Natural killer cell (primary cell): ENCODE measurements at regions not wholly inside any gene's neighbourhood (a gene's known extent, or its start where the extent isn't known, plus 50 kb on each side); places are given as distances from the start of the nearest gene placed in this dataset.

Experiments
- ATAC-seq, 3 donors: fragments of 150-1000 bp in 2 of 3; fragments of 200-7000 bp in 1 of 3; cut with Tn5 transposase; 1 replicate in 1 of 3; 2 replicates in 2 of 3; pipeline ENCODE4 v1.10.0; 2021; ENCODE audit warnings: mild to moderate bottlenecking in 2 of 3, moderate library complexity in 2 of 3
- DNase-seq, 2 donors: peaks; one replicate each; pipeline versions ENCODE4 v3.0.0 to v3.0.0-alpha.2; 2013 to 2021; ENCODE audit warnings: mixed read lengths in 1 of 2
- H3K27ac ChIP-seq: one replicate; pipeline ENCODE4 v1.5.1; 2013; ENCODE audit warnings: mild to moderate bottlenecking, low read length
- H3K27me3 ChIP-seq: one replicate; pipeline ENCODE4 v1.6.1; 2013; ENCODE audit warnings: low read length; ENCODE audit not compliant: control insufficient read depth, insufficient read depth
- H3K36me3 ChIP-seq: one replicate; pipeline ENCODE4 v1.6.1; 2013; ENCODE audit warnings: low read length; ENCODE audit not compliant: control insufficient read depth, insufficient read depth
- H3K4me1 ChIP-seq: one replicate; pipeline ENCODE4 v1.6.1; 2013; ENCODE audit warnings: low read length; ENCODE audit not compliant: control insufficient read depth, insufficient read depth
- H3K4me3 ChIP-seq: one replicate; pipeline ENCODE4 v1.5.1; 2013; ENCODE audit warnings: low read length
- H3K9me3 ChIP-seq: one replicate; pipeline ENCODE4 v1.6.1; 2013; ENCODE audit warnings: low read length; ENCODE audit not compliant: control insufficient read depth, insufficient read depth
- H3K27ac Mint-ChIP-seq, 2 donors: one replicate each; pipeline ENCODE4 v1.8.0; 2022; ENCODE audit warnings: mild to moderate bottlenecking in 2 of 2, mixed read lengths in 2 of 2, moderate library complexity in 1 of 2
- H3K27me3 Mint-ChIP-seq, 2 donors: one replicate each; pipeline ENCODE4 v1.8.0; 2022; ENCODE audit warnings: low read depth in 2 of 2, mixed read lengths in 2 of 2
- H3K36me3 Mint-ChIP-seq: one replicate; pipeline ENCODE4 v1.8.0; 2022; ENCODE audit warnings: mixed read lengths
- H3K4me1 Mint-ChIP-seq, 2 donors: one replicate each; pipeline ENCODE4 v1.8.0; 2022; ENCODE audit warnings: mixed read lengths in 2 of 2
- H3K4me3 Mint-ChIP-seq: one replicate; pipeline ENCODE4 v1.8.0; 2022; ENCODE audit warnings: mild to moderate bottlenecking, moderate library complexity, mixed read lengths
- H3K9me3 Mint-ChIP-seq, 2 donors: one replicate each; pipeline ENCODE4 v1.8.0; 2022; ENCODE audit warnings: mixed read lengths in 2 of 2
- WGBS: methylation state at CpG from one replicate; pipeline ENCODE4 v1.1.7; 2013; ENCODE audit warnings: missing lambda C conversion rate; ENCODE audit not compliant: insufficient coverage; 5-methylcytosine and 5-hydroxymethylcytosine counted together
- intact Hi-C: fragments of 100-400 bp; cut with micrococcal nuclease; formaldehyde crosslinking; loops from one replicate; pipeline ENCODE4 v1.14.2; 2022
- TF ChIP-seq, protein P1 (sequence below): fragments of 200-600 bp; IDR thresholded peaks from one replicate; pipeline ENCODE4 v1.8.0; 2022; ENCODE audit warnings: antibody characterized with exemption

DNA sequence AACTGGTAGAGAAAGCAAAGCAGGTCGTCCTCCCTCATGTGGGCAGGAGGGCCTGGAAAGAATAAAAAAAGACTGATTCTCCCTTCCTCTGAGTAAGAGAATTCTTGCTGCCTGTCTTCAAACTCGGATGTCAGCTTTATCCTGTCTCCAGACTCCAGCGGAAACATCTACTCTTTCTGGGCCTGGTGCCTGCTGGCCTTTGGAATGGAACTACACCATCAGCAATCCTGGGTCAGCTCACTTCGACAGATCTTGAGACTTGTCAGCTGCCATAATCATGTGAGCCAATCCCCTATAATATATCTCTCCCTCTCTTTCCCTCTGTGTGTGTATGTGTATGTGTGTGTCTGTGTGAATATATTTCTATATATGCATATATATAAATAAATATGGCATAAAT, 411.0 kb upstream of the DPP6 start:
- intact Hi-C loops, result no loop called here
- no peaks in the 10 kb centered on the region for H3K4me1 Mint-ChIP-seq
- DNase-seq, result no peak
- peaks cover 20 to 24% of the 10 kb centered on the region in 2 donors for H3K9me3 Mint-ChIP-seq
- no peaks in the 10 kb centered on the region for H3K27me3 ChIP-seq
- TF ChIP-seq, protein P1, sequence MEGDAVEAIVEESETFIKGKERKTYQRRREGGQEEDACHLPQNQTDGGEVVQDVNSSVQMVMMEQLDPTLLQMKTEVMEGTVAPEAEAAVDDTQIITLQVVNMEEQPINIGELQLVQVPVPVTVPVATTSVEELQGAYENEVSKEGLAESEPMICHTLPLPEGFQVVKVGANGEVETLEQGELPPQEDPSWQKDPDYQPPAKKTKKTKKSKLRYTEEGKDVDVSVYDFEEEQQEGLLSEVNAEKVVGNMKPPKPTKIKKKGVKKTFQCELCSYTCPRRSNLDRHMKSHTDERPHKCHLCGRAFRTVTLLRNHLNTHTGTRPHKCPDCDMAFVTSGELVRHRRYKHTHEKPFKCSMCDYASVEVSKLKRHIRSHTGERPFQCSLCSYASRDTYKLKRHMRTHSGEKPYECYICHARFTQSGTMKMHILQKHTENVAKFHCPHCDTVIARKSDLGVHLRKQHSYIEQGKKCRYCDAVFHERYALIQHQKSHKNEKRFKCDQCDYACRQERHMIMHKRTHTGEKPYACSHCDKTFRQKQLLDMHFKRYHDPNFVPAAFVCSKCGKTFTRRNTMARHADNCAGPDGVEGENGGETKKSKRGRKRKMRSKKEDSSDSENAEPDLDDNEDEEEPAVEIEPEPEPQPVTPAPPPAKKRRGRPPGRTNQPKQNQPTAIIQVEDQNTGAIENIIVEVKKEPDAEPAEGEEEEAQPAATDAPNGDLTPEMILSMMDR, result no peak
- no peak overlapping the region for H3K27ac ChIP-seq
- H3K4me1 ChIP-seq, result no peaks in the 10 kb centered on the region
- H3K36me3 Mint-ChIP-seq, result no peaks in the 10 kb centered on the region
- no peaks in the 10 kb centered on the region for H3K27me3 Mint-ChIP-seq
- H3K36me3 ChIP-seq, result no peaks in the 10 kb centered on the region
- H3K27ac Mint-ChIP-seq, result no peak overlapping the region
- no peak for ATAC-seq
- peaks cover 16% of the 10 kb centered on the region for H3K9me3 ChIP-seq
- WGBS, result 76% methylated on average over 4 of the region's 4 CpGs
- H3K4me3 ChIP-seq, result no peak overlapping the region
- no peak overlapping the region for H3K4me3 Mint-ChIP-seq

DNA sequence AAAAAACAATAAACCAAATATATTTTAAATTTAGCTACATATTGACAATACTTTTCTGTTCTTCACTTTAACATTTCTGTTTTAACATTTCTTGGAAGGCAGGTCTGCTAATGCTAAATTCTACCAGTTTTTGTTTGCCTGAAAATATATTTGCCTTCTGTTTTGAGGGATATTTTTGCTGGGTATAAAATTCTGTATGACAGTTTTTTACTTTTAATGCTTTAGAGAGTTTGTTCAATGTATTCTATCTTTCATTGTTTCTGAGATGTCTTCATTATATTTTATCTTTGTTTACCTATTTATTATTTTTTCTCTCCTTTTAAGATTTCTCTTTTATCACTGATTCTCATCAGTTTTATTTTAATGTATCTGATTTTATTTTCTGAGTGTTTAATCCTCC, 409.2 kb upstream of the DPP6 start:
- TF ChIP-seq, protein P1, result no peak

DNA sequence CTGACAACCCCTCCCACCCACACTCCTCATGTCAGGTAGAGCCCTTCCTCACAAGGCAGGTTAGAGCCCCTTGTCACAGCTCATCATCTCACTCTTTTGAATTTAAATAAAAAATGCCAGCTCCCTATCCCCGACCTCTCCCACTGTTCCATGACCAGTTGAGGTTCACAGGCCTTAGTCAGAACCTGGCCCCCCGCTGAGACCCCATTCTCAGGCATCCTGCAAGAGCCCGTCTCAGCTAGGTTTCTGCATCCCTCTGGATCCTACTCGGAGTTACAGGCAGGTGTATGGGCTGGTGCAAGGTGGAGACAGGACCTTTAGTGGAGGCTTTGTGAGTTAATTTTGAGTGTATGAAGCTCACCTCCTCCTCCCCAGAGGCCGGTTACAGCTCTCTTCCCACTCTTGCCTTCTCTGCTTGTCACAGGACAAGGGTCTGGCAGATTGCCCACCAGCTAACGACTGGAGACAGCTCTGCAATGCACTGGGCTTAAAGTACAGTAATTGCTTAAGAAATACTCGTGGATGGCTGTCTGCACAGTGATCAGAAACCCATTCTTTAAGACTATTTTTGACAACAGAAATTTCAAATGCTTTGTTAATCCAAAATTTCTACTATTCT, 394.9 kb upstream of the DPP6 start:
- no peaks in the 10 kb centered on the region for H3K36me3 ChIP-seq
- Mint-ChIP-seq H3K27me3 (no peaks in the 10 kb centered on the region), H3K27ac (no peak overlapping the region), H3K4me1 (no peaks in the 10 kb centered on the region), H3K4me3 (no peak overlapping the region), H3K36me3 (no peaks in the 10 kb centered on the region), H3K9me3 (peaks cover 2 to 3% of the 10 kb centered on the region in 2 donors)
- ATAC-seq (peak in 1 of 3 donors; percentile 7), DNase-seq (no peak)
- no peaks in the 10 kb centered on the region for H3K27me3 ChIP-seq
- intact Hi-C loops, result no loop called here
- WGBS, result 66% methylated on average over 5 of the region's 7 CpGs
- no peaks in the 10 kb centered on the region for H3K4me1 ChIP-seq
- peaks cover 15% of the 10 kb centered on the region for H3K9me3 ChIP-seq
- no peak overlapping the region for H3K27ac ChIP-seq
- TF ChIP-seq, protein P1, result no peak
- no peak overlapping the region for H3K4me3 ChIP-seq

More for the DNA sequence above, 409.2 kb upstream of the DPP6 start:
- no peaks in the 10 kb centered on the region for H3K4me1 ChIP-seq
- H3K27me3 ChIP-seq, result no peaks in the 10 kb centered on the region
- DNase-seq (no peak), ATAC-seq (no peak)
- H3K27ac ChIP-seq, result no peak overlapping the region
- Mint-ChIP-seq H3K4me3 (no peak overlapping the region), H3K27me3 (no peaks in the 10 kb centered on the region), H3K27ac (no peak overlapping the region), H3K9me3 (peaks cover 18 to 23% of the 10 kb centered on the region in 2 donors), H3K36me3 (no peaks in the 10 kb centered on the region), H3K4me1 (no peaks in the 10 kb centered on the region)
- intact Hi-C loops, result no loop called here
- no peak overlapping the region for H3K4me3 ChIP-seq
- no peaks in the 10 kb centered on the region for H3K36me3 ChIP-seq
- H3K9me3 ChIP-seq, result peaks cover 16% of the 10 kb centered on the region

DNA sequence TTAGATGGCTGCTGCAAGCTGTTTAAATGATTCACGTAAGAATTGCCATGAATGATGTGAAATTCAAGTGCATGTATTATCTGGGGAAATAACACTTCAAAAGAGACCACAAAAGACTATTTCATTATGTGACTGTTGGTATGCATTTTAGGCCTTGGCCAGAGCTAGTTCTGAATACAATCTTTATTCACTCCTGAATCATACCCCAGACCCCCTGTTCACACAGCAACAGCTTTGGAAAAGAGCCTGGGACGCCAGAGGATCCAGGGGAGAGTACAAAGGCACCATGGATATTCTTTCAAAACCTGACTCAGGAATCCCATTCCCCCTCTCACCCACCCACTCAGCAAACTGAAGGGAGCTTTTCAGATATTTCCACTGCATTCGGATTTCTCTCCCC, 377.1 kb upstream of the DPP6 start:
- H3K4me1 Mint-ChIP-seq, result no peaks in the 10 kb centered on the region
- no peaks in the 10 kb centered on the region for H3K27me3 ChIP-seq
- H3K4me3 Mint-ChIP-seq, result no peak overlapping the region
- no peak overlapping the region for H3K4me3 ChIP-seq
- no peaks in the 10 kb centered on the region for H3K36me3 ChIP-seq
- 60% methylated on average over 3 of the region's 3 CpGs for WGBS
- peaks cover 7 to 14% of the 10 kb centered on the region in 2 donors for H3K9me3 Mint-ChIP-seq
- H3K27me3 Mint-ChIP-seq, result no peaks in the 10 kb centered on the region
- peaks cover 22% of the 10 kb centered on the region for H3K9me3 ChIP-seq
- H3K27ac Mint-ChIP-seq, result no peak overlapping the region
- TF ChIP-seq, protein P1, result no peak
- H3K36me3 Mint-ChIP-seq, result no peaks in the 10 kb centered on the region
- intact Hi-C loops, result no loop called here
- ATAC-seq (no peak), DNase-seq (no peak)
- H3K4me1 ChIP-seq, result no peaks in the 10 kb centered on the region
- no peak overlapping the region for H3K27ac ChIP-seq
